ENCODE measurements at regions not wholly inside any gene's neighbourhood (a gene's known extent, or its start where the extent isn't known, plus 50 kb on each side); places are given as distances from the start of the nearest gene placed in this dataset.

GRCh38 chr12:118830296-118830695 is 151.0 kb upstream of the SRRM4 start (continued):
- TF ChIP-seq REST (IDR thresholded peaks at IDR 0.05; ENCODE audit: unreplicated experiment) (no peak), JUNB (IDR thresholded peaks at IDR 0.05; ENCODE audit: unreplicated experiment) (no peak), EZH2phosphoT487 (IDR thresholded peaks at IDR 0.05; ENCODE audit: unreplicated experiment) (no peak), ETS1 (IDR thresholded peaks at IDR 0.05) (no peak), ZNF114 (CRISPR knock-in tag; IDR thresholded peaks at IDR 0.05) (no peak), NANOG (IDR thresholded peaks at IDR 0.05; ENCODE audit: borderline replicate concordance) (no peak), CREB1 (CRISPR knock-in tag; IDR thresholded peaks at IDR 0.05; ENCODE audit: low read depth) (no peak), CTCF (conservative IDR thresholded peaks at IDR 0.05; ENCODE audit: low read depth in 2 of 2) (no peak), ZNF331 (CRISPR knock-in tag; IDR thresholded peaks at IDR 0.05; ENCODE audit: low read depth) (no peak), STAT1 (IDR thresholded peaks at IDR 0.05; ENCODE audit: unreplicated experiment) (no peak), EZH2 (IDR thresholded peaks at IDR 0.05; ENCODE audit: low read depth, unreplicated experiment) (no peak)

- H3K4me3 Mint-ChIP-seq: no peak overlapping the region
- Histone ChIP-seq H3K9me2 (ENCODE audit: insufficient read depth) (no peaks in the 10 kb centered on the region), H3K27me3 (ENCODE audit: insufficient read depth) (no peaks in the 10 kb centered on the region), H4K20me1 (replicated peaks; ENCODE audit: insufficient read depth) (no peaks in the 10 kb centered on the region), H3K27ac (ENCODE audit: low read depth) (no peak overlapping the region), H3K4me1 (ENCODE audit: insufficient read depth) (no peaks in the 10 kb centered on the region), H3K4me2 (no peak overlapping the region), H3K36me3 (ENCODE audit: insufficient read depth) (no peaks in the 10 kb centered on the region; the same call in 1 of the 2 replicates), H3K4me3 (no peak overlapping the region), H3F3A (replicated peaks; ENCODE audit: low read depth) (no peaks in the 10 kb centered on the region), H3K79me2 (replicated peaks; ENCODE audit: insufficient read depth) (no peaks in the 10 kb centered on the region), H2AFZ (no peak overlapping the region)
- no peak for DNase-seq (ENCODE audit: low spot score)
- H3K4me1 Mint-ChIP-seq: no peaks in the 10 kb centered on the region
- H3K9me3 Mint-ChIP-seq: no peaks in the 10 kb centered on the region; the same call in 2 of the 3 replicates
- no peaks in the 10 kb centered on the region for H3K36me3 Mint-ChIP-seq (ENCODE audit: low read depth)
- H3K27ac Mint-ChIP-seq: no peak overlapping the region
- no peak for ATAC-seq
- peaks cover 1% of the 10 kb centered on the region for H3K27me3 Mint-ChIP-seq (ENCODE audit: insufficient read depth, low read depth, poor library complexity)
- TF ChIP-seq ZNF462 (CRISPR knock-in tag; IDR thresholded peaks at IDR 0.05): no peak
These were observed 145.4 kb upstream of the SRRM4 start for GRCh38 chr12:118835926-118836325.

Data from GM23338 (cell line).